Stromal cell of bone marrow (primary cell): ENCODE measurements at regions not wholly inside any gene's neighbourhood (a gene's known extent, or its start where the extent isn't known, plus 50 kb on each side); places are given as distances from the start of the nearest gene placed in this dataset.
A peak's percentile ranks its signal among the peaks of the same experiment; 100 is the strongest.
"Not testable (repeated sequence)": the region's sequence is repeated elsewhere in the genome, so short reads cannot be mapped to it uniquely, and the experiment has no call there.

ENCODE experiments used
- DNase-seq: peaks from one replicate; pipeline ENCODE4 v3.0.0-alpha.2; 2012; ENCODE audit warnings: low read depth

DNA sequence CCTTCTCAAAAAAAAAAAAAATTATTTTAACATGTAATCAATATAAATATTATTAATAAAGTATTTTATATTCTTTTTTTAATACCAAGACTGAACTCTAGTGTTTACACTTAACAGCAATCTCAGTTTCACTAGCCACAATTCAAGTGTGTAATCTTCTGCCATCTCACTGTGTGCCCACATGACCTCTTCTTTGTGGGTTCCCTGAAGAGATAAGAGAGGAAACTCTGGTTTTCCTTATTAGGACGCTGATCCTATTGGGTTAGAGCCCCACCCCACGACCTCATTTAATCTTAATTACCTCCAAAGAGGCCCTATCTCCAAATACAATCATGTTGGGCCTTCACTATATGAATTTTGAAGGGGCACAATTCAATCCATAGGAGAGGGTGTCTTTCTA, 177.6 kb downstream of the STK31 start:
- DNase-seq: no peak

DNA sequence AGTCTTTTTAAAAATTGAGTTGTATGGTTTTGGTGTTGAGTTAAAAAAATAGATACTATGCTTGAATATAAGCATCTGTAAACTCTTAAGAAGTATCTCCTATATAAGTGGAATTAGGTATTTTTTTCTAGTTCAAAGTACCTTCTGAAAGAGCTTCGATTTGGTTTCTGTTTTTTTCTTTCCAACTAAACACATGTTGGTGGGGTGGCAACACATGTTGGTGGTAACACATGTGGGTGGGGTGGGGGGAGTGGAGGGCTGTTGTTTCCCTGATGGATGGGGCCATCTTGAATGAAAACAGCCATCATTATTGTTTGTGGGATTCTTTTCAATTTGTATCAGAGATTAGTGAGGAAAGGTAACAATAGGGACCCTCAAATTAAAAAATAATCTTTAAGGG, 178.9 kb downstream of the STK31 start:
- no peak for DNase-seq

DNA sequence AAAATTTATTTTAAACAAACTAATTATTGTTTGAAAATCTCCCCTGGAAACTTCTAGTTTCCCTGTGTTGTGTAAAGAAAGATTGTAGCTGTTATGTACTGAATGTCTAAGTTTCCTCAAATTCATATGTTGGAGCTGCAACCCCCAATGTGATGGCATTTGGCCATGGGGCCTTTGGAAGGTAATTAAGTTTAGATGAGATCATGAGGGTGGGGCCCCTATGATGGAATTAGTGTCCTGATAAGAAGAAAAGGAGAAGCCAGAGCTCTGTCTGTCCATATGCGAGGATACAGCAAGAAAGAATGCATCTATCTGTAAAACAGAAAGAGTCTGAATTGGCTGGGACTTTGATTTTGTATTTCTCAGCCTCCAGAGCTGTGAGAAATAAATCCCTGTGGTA, 179.5 kb downstream of the STK31 start:
- no peak for DNase-seq

DNA sequence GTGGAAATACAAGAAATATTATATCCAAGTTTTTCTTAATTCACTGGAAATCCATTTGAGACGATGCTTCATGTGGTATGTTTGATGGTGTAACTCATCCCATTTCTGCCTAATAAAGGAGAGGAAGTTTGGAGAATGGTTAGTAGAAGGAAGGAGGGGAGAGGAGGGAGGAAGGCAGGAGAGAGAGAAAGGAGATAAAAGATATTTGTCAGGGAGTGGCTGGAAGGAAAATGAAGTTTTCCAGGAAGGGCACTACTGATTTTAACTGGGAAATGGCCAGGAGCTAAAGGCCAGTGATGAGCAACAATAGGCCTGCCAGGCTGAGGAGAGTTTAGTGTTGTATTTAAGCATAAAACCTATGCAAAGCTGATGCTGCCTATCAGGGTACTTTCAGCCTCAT, 182.0 kb downstream of the STK31 start:
- no peak for DNase-seq

DNA sequence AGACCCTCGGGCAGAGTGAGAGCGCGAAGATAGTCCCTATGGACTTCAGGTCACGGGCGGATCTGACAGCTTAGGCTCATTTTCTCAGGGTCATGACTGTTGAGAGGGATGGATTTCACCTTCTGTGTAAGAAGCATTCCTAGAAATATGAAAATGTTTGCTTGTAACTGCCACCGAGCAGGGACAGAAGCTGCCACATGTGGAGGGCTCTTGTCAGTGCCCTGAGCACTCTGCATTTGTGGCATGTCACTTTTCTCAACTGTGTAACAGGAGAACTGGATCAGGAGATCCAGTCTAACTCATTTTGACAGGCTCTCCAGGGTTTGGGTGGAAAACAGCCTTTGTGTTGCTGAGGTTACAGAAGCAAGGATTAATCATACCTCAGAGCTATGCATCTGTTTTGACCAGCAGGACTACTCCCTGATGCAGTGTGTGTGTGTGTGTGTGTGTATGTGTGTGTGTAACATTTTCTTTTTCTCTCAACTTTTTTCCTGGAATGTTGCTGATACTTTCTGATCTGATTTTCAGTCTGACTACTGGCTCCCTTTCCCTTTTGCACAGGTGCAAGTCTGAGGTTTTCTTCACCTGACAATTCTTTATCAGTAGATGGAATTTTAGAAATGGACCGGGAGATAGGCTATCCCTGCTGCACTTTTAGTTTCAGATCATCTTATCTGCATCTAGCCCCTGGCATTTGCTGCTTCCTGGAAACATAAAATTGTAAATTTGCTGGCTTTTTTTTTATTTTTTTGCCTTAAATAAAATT, 183.3 kb downstream of the STK31 start:
- DNase-seq: peak; percentile 51

DNA sequence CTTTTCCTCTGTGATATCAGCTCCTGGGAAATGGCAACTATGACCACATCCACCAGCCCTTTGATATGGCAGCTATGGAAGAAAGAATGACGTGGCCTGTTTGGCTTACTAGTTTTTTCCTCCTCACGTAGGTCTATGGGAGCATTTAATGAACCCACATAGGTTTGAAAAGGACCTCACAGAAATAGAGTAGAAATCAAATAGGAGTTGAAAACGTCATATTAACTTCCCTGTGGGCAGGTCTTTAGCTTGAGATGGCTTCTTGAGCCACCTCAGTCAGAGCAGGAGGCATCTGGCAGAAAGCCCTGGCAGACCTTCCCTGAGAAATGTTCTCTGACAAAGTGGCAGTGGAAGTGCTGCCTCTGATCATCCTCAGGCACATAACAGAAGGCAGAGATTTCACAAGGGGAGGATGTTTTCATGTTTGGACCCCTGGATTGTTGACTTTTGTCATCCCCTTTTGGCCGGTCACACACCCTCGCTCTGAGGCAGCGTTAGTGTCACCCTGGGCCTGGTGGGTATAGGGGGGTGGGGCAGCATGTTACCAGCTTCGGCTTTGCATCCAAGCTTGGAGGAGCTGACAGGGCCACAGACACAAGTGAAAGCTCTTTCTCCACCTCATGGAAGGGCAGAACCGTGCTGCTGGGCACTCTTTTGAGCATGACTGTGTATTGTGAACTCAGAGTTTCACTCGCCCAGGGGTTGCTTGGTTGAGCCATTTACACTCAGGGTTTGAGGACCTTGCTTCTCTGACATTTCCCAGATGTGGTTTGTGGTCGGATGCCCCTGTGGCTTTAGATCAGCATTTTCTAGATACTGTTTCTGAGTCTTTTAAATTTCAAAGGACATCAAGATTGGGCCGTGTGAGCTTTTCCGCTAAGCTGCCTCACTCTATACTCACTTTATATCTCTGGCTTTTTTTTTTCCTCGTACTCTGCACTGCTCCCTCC, 184.2 kb downstream of the STK31 start:
- DNase-seq: peak; percentile 31

DNA sequence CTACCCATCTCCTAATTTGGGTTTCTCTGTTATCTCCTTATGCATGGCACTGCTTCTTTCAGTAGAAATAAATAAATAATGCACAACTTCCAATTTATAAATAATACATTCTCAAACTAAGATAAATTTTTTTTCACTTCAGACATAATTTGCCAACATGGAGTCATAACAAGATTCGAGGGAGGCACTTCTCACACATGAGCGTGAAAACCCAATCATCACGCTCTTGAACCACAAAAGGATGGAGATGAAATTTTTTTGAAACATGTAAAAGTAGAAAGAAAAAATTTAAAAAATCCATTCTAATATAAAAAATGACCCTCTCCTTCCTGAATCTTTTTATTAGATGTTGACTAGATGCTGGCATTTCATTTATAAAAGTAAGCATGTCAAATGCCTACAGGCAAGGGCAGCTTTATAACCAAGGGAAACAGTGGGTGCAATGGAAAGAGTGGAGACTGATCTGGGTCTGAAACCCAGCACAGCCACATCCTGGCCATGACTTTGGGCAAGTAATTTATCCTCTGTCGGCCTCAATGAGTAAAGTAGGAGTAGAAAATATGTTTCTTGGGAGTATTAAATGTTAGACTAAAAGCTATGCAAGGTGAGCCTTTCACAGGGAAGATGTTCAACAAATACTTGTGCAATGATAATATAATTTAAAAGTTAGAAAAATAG, 185.0 kb downstream of the STK31 start:
- no peak for DNase-seq

DNA sequence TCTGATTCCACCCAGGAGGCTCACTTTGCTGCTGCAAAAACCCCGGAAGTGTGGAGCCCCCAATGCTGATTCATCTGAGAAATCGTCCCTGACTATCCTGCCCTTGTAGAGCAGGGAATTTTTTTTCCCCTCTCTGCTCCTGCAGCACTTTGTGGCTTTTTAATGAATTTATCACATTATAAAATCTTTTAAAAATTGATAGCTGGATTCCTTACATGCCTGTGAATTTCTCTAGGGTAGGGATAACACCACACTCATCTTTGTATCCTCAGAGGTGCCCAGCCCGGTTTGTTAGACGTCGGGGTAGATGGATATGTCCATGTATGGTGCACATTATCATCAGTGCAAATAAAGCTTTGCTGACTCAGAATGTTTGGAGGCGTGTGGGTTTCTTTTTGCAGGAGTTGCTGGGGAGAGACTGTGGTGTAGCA, 185.7 kb downstream of the STK31 start:
- no peak for DNase-seq

DNA sequence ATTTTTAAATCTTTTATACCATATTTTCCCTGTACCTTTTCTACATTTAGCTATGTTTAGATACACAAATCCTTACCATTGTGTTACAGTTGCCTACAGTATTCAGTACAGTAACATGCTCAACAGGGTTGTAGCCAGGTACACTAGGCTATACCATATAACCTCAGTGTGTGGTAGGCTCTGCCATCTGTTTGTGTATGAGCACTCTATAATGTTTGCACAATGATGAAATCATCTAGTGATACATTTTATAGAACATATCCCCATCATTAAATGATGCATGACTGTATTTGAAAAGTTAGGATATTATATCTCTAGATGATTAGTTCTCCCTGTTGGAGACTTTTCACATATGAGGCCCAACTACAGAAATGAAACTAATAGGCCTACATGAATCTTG, 188.6 kb downstream of the STK31 start:
- DNase-seq: no peak

DNA sequence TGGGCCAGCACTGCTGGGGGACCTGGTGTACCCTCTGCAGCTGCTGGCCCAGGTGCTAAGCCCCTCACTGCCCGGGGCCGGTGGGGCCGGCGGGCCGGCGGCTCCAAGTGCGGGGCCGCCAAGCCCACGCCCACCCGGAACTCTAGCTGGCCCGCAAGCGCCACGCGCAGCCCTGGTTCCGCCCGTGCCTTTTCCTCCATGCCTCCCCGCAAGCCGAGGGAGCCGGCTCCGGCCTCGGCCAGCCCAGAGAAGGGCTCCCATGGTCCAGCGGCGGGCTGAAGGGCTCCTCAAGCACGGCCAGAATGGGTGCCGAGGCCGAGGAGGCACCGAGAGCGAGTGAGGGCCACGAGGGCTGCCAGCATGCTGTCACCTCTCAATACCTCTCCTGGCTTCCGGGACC, 194.9 kb downstream of the STK31 start:
- not testable (repeated sequence) for DNase-seq

DNA sequence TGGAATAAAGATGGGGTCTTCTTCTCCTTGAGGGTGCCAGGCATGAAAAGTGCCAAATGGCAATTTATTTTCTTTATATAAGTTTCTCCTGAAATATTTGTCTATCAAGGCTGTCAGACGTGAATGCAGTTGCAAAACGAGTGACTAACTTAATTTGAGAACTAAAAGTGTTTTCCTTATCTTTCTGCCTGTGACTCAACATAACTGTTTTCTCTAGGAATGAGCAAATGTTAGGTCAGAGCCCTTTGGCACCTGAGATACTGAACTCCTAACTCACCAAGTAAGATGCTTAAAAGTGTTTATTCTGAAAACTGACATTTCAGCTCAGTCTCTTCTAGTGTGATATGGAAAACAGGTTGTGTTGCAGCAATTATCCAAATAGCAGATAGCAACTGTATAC, 197.0 kb downstream of the STK31 start:
- DNase-seq: no peak

DNA sequence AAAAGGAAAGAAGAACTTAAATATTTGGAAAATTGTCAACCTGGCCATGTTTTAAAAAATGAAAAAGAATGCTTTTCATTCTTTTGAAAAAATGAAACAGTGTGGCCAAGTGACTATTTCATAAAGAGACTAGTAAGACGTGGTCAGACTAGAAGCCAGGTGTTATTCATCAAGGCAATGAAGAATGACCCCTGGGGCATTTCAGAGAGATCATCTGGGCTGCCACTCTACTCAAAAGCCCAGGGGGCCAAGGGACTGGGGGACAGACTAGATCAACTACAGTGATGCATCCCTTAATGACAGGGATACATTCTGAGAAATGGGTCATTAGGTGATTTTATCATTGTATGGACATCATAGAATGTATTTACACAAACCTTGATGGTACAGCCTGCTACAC, 199.4 kb downstream of the STK31 start:
- DNase-seq: no peak

DNA sequence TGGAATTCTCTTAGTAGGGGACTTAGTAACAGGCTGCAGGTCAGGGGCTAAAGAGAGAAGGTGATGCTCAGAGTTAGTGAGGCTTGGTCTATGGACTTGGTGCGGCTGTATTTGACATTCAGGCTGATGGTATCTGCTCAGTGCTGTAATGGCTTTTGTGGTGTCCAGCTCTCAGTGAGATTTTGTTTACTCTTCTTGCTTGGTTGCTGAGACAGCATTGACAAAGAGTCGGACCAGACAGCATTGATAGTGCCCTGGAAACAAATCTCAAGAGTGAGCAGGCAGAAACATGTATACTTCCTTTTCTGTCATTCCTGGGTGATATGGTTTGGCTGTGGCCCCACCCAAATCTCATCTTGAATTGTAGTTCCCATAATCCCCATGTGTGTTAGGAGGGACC, 202.0 kb downstream of the STK31 start:
- DNase-seq: no peak

DNA sequence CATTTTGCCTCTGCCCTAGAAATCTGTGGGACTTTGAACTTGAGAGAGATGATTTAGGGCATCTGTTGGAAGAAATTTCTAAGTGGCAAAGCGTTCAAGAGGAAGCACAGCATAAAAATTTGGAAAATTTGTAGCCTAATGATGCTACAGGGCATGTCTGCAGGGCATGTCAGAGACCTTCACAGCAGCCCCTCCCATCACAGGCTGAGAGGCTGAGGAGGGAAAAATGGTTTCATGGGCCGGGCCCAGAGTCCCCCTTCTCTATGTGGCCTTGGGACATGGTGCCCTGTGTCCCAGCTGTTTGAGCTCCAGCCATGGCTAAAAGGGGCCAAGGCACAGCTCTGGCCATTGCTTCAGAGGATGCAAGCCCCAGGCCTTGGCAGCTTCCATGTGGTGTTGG, 203.0 kb downstream of the STK31 start:
- DNase-seq: no peak

DNA sequence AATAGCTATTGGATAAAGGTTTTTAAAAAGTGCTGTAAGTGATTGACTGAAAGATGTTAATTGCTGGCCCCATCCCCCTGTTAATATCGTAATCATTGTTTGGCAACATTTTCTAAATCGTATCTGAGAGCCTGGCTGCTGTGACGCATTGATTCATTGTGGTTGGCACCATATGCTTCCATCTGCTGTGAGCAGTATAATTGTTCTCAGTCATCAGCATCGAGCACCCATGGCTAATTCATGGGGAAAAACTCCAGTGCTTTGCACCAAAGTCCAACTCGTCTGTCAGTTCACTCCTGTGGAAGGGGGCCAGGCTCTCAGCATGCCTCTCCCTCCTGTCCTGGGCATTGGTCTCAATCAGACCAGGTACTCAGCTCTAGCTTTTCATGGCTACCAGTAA, 205.2 kb downstream of the STK31 start:
- DNase-seq: no peak

DNA sequence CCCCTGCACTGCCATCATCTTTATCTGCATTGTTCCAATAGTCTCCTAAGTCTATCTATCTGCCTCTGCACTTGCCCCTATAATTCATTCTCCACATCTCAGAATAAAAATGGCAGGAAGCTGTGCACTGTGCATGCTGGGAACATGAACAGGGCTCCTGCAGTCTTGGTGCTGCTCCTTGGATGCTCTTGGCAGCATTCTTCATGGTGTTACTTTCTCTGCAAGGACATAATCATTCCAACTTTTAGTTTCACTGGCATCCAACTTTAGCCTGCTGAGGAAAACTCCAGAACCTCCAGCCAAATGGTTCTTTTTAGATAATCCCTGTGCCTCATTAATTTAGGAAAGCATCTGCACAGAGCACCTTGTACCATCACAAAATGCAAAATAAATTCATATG, 208.3 kb downstream of the STK31 start:
- DNase-seq: no peak

DNA sequence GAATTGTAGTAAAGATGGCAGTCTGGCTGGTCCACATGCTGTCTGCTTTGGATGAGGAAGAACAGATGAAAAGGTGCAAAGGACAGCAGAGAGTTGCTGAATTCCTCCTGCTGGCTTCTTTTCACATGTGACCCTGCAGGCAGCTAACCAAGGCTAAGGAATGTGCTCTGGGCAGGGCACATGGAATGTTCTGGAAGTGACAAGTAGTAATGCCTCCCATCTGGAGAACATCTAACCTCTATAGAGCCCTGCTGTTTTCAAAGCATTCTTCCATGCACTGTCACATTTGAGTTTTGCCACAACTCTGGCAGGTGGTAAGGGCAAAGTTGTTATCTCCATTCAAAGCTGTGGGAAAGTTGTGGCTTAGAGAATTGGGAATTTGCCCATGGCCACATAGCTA, 208.8 kb downstream of the STK31 start:
- DNase-seq: no peak

DNA sequence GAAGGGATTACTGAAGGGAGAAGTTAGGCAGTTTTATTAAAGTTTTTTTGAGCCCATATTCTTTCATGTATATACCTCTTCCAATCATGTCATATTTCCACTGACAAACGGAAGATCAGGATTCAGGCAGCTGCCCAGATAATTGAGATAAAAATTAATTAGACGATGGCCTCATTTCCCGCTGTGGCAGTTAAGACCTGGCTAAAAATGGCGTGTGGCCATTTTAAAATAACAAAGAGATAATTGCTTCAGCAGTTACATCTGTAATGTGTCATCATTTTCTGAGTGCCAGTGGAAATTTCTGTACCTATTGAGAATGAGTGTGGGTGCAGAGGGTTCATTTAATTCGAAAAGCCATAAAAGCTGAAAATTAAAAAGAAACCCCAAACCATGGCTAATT, 215.1 kb downstream of the STK31 start:
- no peak for DNase-seq

DNA sequence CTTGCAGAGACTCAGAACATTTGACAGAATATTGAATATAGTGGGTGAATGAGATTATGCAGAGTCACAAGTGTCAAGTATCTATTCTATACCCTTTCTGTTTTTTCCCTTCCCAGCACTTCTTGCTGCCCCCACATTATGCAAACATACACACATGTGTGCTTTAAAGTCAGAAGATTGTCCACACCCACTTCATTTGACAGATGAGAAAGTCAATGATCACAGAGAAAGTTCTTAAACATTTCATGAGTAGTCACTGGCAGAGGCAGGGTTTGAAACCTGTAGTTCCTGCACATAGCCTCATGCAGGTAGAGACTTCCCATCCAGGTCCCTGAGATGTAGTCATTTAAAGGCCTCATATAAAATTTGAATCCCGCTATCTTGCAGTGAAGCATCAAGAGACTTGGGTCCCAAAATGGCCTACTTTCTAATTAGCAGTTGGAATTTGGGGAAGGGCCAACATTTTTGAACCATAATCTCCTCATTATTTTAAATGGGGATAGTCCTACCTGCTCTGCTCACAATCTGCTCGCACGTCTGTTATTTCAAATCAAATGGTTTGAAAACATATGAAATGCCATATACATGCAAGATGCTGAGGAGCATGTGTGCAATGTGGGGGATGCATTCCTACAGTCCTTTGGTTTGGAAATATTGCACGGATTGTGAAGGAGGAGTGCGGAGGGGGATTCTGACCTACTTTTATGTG, 217.8 kb downstream of the STK31 start:
- DNase-seq: no peak

DNA sequence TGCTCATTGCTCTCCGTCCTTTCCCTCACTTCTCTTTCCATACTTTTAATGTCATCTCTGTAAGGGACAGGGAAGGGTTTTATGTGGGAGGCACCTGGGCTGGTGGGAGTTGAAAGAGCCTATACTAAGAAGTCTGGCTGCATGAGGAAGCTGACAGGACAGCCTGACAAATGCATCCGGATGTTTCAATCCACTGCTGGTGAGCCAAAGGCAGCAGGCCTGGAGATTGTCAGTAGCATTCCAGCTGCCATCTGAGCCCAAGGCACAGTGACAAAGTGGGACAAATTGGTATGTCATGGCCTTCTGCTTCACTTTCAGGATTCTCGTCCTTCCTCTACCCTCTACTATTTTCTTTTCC, 218.4 kb downstream of the STK31 start:
- no peak for DNase-seq

DNA sequence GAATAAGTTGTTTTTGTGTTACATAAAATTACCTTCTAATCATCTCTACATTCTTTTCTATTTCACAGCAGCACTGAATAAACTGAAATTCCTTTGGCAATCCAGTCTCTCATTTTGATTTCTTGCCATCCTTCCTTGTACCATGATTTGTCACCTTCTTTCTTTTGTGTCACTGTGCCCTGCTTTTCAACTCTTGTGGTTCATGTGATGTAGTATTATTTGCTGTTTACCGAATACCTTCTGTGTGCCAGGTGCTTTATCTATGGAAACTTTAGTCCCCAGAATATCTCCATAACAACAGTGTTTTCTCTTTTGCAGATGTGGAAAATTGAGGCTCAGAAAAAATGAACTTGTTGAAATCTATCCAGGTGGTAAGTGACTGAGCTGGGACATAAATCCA, 220.3 kb downstream of the STK31 start:
- no peak for DNase-seq

DNA sequence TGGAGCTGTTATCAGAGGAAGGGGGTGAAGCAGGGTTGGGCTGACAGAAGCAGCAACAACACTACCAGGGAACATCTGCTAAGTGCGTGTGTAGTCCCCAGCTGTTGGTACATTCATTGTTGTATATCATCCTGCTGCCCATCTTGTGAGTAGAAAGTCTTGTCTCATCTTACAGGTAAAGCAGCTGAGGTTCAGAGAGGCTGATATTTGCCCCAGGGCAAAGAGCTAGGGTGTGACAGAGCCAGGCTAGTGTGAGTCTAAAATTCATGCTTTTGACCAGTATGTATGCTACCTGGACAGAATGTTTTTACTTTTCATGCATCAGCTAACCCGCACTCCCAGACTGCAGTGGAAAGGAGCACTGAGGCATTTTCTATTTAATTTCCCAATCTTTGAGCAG, 221.6 kb downstream of the STK31 start:
- DNase-seq: no peak
